GM12874 (cell line): ENCODE measurements at regions not wholly inside any gene's neighbourhood (a gene's known extent, or its start where the extent isn't known, plus 50 kb on each side); places are given as distances from the start of the nearest gene placed in this dataset.

Experiments
- TF ChIP-seq, protein P1 (sequence below): IDR thresholded peaks from 2 replicates; pipeline ENCODE4 v1.5.1; 2011; ENCODE audit warnings: low read depth, mild to moderate bottlenecking, control low read depth, low read length, moderate library complexity; ENCODE audit not compliant: insufficient read depth

DNA sequence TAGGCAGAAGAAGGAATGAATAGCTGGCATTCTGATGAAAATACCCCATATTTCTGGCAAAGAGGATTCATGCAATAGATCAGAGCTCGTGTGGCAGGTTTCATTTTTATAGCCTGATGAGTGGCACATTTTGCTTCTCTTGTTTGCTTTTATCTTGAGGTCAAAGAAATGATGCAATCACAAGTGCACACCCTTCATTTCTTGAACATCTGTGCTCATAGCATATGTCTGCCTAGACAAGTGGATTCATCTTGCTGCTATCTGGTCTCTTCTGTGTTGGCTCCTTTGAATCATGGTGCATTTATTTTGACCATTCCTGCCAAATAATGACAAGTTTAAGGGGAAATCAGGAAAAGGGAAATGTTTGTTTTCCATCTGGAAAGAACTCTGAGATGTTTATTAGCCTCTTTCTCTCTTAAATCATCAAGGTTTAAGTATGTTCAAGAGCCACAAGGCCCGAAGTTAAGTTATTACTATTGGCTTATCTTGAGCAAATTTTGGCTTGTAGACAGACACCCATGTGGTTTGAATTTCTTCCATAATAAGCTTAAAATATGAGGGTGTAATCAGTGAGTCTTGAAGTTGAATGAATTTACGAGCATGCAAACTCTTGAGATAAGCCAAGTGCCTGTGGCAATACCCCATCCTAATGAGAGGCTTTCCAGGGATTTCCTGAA is 59.3 kb upstream of the HS3ST1 start:
- TF ChIP-seq, protein P1, sequence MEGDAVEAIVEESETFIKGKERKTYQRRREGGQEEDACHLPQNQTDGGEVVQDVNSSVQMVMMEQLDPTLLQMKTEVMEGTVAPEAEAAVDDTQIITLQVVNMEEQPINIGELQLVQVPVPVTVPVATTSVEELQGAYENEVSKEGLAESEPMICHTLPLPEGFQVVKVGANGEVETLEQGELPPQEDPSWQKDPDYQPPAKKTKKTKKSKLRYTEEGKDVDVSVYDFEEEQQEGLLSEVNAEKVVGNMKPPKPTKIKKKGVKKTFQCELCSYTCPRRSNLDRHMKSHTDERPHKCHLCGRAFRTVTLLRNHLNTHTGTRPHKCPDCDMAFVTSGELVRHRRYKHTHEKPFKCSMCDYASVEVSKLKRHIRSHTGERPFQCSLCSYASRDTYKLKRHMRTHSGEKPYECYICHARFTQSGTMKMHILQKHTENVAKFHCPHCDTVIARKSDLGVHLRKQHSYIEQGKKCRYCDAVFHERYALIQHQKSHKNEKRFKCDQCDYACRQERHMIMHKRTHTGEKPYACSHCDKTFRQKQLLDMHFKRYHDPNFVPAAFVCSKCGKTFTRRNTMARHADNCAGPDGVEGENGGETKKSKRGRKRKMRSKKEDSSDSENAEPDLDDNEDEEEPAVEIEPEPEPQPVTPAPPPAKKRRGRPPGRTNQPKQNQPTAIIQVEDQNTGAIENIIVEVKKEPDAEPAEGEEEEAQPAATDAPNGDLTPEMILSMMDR: no peak

DNA sequence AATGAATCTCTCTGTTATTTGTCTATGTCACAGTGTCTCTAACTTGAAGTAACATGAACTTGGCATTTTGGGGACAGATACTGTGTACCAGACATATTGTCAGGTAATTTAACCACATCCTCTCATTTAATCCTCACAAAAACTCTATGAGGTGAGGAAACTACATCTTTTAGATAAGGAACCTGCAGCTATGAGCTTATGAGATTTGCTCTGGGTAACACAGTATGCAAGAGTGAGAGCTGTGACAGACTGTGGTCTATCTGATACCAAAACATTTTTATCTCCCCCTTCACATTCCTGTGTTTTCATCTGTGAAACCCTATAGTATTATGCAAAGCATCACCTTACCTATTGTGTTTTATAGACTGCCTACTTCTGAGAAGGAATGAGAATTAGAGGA is 58.4 kb upstream of the HS3ST1 start:
- TF ChIP-seq, protein P1: no peak

DNA sequence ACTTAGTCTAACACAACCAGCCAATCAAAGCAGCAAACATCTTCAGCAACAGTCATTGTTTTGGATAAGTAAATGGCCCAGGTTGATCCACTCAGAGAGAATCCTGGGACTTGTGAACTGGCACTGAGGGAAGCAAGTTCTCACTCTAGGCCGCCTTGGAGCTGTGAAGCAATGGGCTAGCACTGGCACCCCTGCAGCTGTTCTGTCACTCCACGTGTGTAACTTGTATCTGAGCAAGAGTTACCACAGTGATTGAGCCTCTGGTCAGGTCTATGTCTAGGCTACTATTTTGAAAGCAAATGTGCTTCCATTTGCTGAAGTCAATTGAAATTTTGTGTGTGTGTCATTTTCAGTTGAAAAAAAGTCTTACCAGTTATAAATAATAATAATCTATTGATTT is 57.2 kb upstream of the HS3ST1 start:
- TF ChIP-seq, protein P1: no peak

DNA sequence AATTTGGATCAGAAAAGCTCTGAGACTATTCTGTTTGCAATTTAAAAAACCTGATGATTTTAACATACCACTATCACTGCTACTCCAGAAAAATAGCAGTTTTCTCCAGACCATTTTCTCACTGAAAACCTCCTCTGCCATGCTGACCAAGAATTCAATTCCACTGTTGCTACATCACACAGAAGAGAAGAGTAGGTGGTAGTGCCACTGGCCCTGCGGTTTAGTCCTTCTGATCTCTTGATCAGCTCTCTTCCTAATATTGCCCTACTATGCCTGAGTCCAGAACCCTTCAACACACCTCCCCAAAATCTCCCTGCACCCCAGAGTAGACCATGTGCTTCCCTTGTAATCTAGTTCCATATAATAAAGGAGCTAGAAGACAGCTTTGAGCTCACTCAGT is 55.8 kb upstream of the HS3ST1 start:
- TF ChIP-seq, protein P1: no peak

DNA sequence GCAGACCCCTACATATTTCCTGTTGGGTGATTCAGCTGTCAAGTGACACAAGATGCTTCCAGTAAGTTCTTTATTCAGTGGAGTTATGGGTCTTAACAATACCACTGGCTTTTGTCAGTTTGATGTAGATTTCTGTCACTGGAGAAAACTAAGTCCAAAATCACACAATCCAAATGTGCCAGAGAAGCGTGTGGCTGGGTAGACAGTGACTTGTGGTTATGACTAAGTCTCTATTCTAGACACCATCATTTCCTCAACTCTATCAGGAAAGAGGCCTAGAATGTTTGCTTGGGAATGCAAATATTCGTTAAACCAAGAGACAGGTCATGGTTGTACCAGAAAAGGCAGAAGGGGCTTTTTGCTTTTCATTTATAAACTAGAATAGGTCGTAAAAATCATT is 54.4 kb upstream of the HS3ST1 start:
- TF ChIP-seq, protein P1: no peak

DNA sequence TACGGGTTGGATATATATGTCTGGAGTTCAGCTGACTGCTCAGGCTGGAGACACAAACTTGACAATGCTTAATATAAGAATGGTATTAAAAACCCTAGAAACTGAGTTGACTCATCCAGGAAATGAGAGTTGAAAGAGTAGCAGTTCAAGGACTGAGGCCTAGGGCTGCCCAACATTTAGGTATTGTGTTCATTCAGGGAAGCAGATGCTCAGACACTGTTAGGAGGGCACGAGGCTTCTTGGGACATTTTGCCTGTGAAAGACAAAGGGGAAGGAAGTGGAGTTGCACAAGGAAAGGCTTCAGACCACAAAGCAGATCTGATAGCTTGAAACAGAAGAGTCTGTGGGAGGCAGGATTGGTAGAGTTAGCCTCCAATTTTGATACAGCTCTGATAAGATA is 52.0 kb upstream of the HS3ST1 start:
- TF ChIP-seq, protein P1: no peak
